ENCODE measurements at regions not wholly inside any gene's neighbourhood (a gene's known extent, or its start where the extent isn't known, plus 50 kb on each side); places are given as distances from the start of the nearest gene placed in this dataset.
A peak's percentile ranks its signal among the peaks of the same experiment; 100 is the strongest.

DNA sequence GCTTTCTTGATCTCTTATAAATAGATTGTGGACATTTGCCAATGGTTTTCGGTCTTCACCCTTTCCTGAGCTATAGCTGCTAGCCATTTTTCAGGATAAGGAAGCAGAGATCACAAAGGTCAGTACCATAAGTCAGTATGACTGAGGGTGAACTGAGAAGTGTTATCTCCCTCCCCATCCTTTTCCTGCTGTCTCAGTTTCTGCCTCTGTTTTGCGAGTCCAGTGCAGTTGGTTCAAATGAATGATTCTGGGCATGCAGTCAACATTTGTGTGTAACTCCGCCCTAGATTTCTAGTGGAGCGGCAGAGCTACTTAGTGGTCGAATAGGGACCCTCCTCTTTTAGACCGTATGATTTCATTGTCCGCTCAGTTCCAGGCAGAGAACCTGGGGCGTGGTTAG, 460.8 kb upstream of the ARGLU1 start:
- no peak for ATAC-seq (ENCODE audit: insufficient number of reproducible peaks, low FRiP score, low read depth)
- TF ChIP-seq, protein P1, sequence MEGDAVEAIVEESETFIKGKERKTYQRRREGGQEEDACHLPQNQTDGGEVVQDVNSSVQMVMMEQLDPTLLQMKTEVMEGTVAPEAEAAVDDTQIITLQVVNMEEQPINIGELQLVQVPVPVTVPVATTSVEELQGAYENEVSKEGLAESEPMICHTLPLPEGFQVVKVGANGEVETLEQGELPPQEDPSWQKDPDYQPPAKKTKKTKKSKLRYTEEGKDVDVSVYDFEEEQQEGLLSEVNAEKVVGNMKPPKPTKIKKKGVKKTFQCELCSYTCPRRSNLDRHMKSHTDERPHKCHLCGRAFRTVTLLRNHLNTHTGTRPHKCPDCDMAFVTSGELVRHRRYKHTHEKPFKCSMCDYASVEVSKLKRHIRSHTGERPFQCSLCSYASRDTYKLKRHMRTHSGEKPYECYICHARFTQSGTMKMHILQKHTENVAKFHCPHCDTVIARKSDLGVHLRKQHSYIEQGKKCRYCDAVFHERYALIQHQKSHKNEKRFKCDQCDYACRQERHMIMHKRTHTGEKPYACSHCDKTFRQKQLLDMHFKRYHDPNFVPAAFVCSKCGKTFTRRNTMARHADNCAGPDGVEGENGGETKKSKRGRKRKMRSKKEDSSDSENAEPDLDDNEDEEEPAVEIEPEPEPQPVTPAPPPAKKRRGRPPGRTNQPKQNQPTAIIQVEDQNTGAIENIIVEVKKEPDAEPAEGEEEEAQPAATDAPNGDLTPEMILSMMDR (IDR thresholded peaks at IDR 0.05) = no peak

GRCh38 chr13:107025991-107026390, 458.1 kb upstream of the ARGLU1 start:
- Histone ChIP-seq H3K9me3 (no peaks in the 10 kb centered on the region), H3K27me3 (replicated peaks; ENCODE audit: insufficient read depth) (no peaks in the 10 kb centered on the region), H3K27ac (peak overlapping the region; percentile 64 to 74), H3K36me3 (no peaks in the 10 kb centered on the region), H3K4me3 (no peak overlapping the region), H3K4me1 (ENCODE audit: control insufficient read depth in 1 of 2, low read depth in 2 of 2) (peaks cover 10 to 25% of the 10 kb centered on the region in 2 donors)
- TF ChIP-seq, protein P1 (IDR thresholded peaks at IDR 0.05) = no peak
- peak; percentile 81 for DNase-seq (ENCODE audit: low spot score)
- peak; percentile 97 for ATAC-seq (ENCODE audit: insufficient number of reproducible peaks, low FRiP score, low read depth)

More for the DNA sequence above, 460.8 kb upstream of the ARGLU1 start:
- no peak for DNase-seq (ENCODE audit: low spot score)
- H3K9me3 ChIP-seq = no peaks in the 10 kb centered on the region
- peaks cover 17 to 39% of the 10 kb centered on the region in 2 donors for H3K4me1 ChIP-seq (ENCODE audit: control insufficient read depth in 1 of 2, low read depth in 2 of 2)
- H3K36me3 ChIP-seq = no peaks in the 10 kb centered on the region
- H3K27ac ChIP-seq = no peak overlapping the region
- no peaks in the 10 kb centered on the region for H3K27me3 ChIP-seq (replicated peaks; ENCODE audit: insufficient read depth)
- H3K4me3 ChIP-seq = no peak overlapping the region

GRCh38 chr13:107023335-107023734, 455.4 kb upstream of the ARGLU1 start:
- Histone ChIP-seq H3K9me3 (no peaks in the 10 kb centered on the region), H3K27me3 (replicated peaks; ENCODE audit: insufficient read depth) (no peaks in the 10 kb centered on the region), H3K36me3 (no peaks in the 10 kb centered on the region), H3K27ac (no peak overlapping the region), H3K4me3 (no peak overlapping the region), H3K4me1 (ENCODE audit: control insufficient read depth in 1 of 2, low read depth in 2 of 2) (peaks cover 11 to 22% of the 10 kb centered on the region in 2 donors)
- ATAC-seq (ENCODE audit: insufficient number of reproducible peaks, low FRiP score, low read depth) (no peak), DNase-seq (ENCODE audit: low spot score) (no peak)
- TF ChIP-seq, protein P1 (IDR thresholded peaks at IDR 0.05) = no peak

DNA sequence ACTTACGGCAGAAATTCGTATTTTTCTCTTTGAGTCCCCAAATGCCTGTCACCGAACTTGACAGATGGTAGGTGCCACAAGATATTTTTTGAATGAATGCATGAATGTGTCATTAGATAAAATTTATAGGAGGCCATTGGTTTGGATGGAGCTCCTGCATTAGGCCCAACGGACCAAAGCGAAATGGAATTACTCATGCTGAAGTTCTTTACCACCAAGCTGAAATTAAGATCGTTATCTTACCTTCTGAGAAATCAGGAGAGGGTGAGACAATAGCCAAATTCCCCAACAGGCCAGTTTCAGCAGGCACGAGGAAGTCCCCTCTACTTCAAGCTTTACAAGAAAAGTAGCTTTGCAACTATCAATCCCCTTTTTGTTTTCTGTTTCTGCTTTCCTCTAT, 452.5 kb upstream of the ARGLU1 start:
- Histone ChIP-seq H3K36me3 (no peaks in the 10 kb centered on the region), H3K9me3 (no peaks in the 10 kb centered on the region)
- ATAC-seq (ENCODE audit: insufficient number of reproducible peaks, low FRiP score, low read depth) = no peak

DNA sequence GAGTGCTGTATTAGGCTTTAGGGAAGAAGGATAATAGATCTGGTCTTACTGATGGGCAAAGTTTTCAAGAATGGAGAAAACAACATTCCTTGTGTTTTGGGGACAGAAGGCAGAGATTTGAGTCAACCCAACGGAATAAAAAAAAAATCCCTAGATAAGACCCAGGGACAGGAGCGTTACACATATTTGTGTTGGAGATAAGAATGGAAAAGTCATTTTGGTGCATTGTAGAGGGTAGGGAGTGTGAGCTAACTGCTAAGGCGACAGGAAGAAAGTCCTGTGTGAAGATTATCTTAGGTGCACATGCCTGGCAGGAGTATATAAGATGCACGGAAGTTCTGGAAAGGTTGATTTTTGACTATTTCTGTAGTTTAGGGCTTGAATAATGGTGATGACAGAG, 450.3 kb upstream of the ARGLU1 start:
- no peaks in the 10 kb centered on the region for H3K27me3 ChIP-seq (replicated peaks; ENCODE audit: insufficient read depth)
- no peaks in the 10 kb centered on the region for H3K36me3 ChIP-seq
- ATAC-seq (ENCODE audit: insufficient number of reproducible peaks, low FRiP score, low read depth) (no peak), DNase-seq (ENCODE audit: low spot score) (no peak)
- no peak overlapping the region for H3K27ac ChIP-seq
- peaks cover 0 to 4% of the 10 kb centered on the region in 2 donors for H3K4me1 ChIP-seq (ENCODE audit: control insufficient read depth in 1 of 2, low read depth in 2 of 2)
- H3K9me3 ChIP-seq = no peaks in the 10 kb centered on the region
- H3K4me3 ChIP-seq = no peak overlapping the region
- TF ChIP-seq, protein P1 (IDR thresholded peaks at IDR 0.05) = no peak

More for the DNA sequence above, 452.5 kb upstream of the ARGLU1 start:
- H3K4me3 ChIP-seq = no peak overlapping the region
- TF ChIP-seq, protein P1 (IDR thresholded peaks at IDR 0.05) = no peak
- H3K27me3 ChIP-seq (replicated peaks; ENCODE audit: insufficient read depth) = no peaks in the 10 kb centered on the region
- no peak for DNase-seq (ENCODE audit: low spot score)
- peaks cover 11 to 13% of the 10 kb centered on the region in 2 donors for H3K4me1 ChIP-seq (ENCODE audit: control insufficient read depth in 1 of 2, low read depth in 2 of 2)
- no peak overlapping the region for H3K27ac ChIP-seq
